GM21390 (cell line): ENCODE measurements at regions not wholly inside any gene's neighbourhood (a gene's known extent, or its start where the extent isn't known, plus 50 kb on each side); places are given as distances from the start of the nearest gene placed in this dataset.
"Not testable (repeated sequence)": the region's sequence is repeated elsewhere in the genome, so short reads cannot be mapped to it uniquely, and the experiment has no call there.

Experiments used
- ATAC-seq: cut with Tn5 transposase; IDR thresholded peaks from one replicate; pipeline ENCODE4 v1.9.1; 2021; ENCODE audit not compliant: unreplicated experiment

GRCh38 chr3:178967177-178967532, 104.5 kb downstream of the ZMAT3 start:
- ATAC-seq: peak; percentile 25

DNA sequence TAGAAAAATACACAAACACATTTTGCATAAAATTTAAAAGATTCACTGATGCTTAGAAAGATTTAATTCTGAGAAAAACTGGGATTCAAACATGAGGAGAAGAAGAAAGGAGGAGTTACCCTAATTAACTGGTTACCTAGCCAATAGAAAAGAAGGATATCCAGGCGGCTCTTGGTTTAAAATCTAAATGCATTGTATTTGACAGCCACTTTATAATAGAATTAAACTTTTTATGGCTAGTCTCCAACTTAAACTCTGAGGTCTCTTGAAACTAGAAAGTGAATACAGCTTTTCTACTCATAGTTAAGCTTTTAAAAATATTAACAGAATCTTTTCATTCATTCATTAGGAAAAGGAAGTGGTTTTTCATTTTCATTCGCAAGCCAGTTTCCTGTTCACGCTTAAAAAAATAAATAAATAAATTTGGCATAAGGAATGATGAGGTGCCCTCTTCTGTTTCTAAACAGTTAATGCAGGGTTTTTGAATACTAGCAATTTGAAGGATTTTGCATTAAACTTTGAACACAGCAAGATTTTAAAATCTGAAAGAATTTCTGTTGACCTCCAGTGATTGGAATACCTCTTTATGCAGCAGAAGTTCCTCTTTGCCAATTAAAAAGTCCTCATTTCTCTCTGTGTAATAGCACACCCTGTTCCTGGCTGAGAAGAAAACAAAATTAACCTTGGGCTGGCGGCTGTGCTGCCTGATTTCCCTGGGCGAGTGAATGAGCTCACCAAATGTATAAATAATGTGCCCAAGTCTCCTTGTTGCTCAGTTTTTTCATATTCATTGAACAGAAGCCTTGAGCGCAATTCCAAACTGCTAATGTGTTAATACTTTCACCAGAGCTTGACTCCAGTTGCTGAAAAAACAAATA, 105.1 kb downstream of the ZMAT3 start:
- ATAC-seq: peak; percentile 39

- ATAC-seq: no peak
Observed at GRCh38 chr3:178964551-178964950, 107.1 kb downstream of the ZMAT3 start.

GRCh38 chr3:178960918-178961317, 110.7 kb downstream of the ZMAT3 start:
- ATAC-seq: no peak

DNA sequence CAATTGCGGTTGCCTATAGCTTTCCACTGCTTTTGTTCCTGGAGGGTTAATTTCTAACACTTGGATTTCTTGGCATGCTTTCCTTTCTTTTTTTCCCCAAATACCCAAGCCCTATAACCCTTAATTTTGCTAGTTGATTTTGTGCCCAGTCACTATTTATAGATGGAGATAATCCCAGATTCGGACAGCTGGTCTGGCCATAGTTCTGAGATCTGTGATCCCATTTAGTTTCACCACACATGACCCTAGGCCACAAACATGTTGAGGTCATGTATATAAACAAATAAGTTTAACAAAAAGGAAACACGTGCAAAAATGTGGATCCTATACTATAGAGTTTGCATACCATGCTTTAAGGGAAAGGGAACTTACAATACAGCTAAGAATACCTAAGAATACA, 111.4 kb downstream of the ZMAT3 start:
- no peak for ATAC-seq

GRCh38 chr3:178950676-178951075, 120.9 kb downstream of the ZMAT3 start:
- no peak for ATAC-seq

DNA sequence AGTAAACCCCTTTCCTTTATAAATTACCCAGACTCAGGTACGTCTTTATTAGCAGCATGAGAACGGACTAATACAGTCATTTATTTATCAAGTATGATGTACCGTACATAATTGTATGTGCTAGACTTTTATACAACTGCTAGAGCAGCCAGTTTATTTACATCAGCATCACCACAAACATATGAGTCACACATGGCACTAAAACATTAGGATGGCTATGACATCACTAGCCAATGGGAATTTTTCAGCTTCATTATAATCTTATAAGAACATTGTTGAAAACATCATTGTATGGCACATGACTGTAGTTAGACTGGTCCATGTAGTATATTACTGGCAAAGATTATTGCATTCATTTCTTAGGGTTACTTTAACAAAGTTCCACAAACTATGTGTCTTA, 121.7 kb downstream of the ZMAT3 start:
- no peak for ATAC-seq

DNA sequence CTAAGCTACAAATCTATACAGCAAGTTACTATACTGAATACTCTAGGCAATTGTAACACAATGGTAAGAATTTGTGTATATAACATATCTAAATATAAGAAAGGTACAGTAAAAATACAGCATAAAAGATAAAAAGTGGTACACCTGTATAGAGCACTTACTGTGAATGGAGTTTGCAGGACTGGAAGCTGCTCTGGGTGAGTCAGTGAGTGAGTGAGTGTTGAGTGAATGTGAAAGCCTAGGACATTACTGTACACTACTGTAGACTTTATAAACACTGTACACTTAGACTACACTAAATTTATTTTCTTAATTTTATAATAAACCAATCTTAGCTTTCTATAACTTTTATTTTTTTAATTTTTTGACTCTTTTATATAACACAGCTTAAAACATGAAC, 123.1 kb downstream of the ZMAT3 start:
- no peak for ATAC-seq

GRCh38 chr3:178947738-178948137, 123.9 kb downstream of the ZMAT3 start:
- no peak for ATAC-seq

GRCh38 chr3:178942261-178942660, 129.3 kb downstream of the ZMAT3 start:
- ATAC-seq: not testable (repeated sequence)

- ATAC-seq: no peak
Observed at GRCh38 chr3:178930116-178930515, 141.5 kb downstream of the ZMAT3 start.

DNA sequence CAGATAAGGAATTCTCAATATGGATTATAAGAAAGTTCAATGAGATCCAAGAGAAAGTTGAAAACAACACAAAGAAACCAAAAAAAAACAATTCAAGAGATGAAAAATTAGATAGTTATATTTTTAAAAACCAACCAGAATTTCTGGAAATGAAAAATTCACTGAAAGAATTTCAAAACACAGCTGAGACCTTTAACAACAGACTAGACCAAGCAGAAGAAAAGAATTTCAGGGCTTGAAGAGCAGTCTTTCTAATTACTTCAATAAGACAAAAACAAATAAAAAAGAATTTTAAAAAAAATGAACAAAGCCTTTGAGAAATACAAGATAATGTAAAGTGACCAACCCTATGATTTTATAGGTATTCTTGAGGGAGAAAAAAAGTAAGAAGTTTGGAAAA, 155.4 kb downstream of the ZMAT3 start:
- no peak for ATAC-seq

GRCh38 chr3:178915365-178915764, 156.2 kb downstream of the ZMAT3 start:
- peak; percentile 80 for ATAC-seq

DNA sequence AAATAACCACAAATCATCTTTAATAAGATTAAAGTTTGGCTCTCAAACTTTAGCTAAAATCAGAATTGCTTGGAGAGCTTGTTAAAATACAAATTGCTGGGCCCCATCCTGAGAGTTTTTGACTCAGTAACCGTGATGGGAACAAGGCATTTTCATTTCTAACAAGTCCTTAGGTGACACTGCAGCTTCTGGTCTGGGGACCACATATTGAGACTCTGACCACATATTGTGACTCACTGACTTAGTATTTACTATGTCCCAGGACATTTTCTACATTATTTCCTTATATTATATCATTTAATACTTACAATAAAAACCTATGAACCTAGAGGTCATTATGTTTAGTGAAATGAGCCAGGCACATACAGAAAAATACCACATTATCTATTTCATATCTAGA, 164.5 kb downstream of the ZMAT3 start:
- no peak for ATAC-seq

GRCh38 chr3:178901204-178901603, 170.4 kb downstream of the ZMAT3 start:
- no peak for ATAC-seq

- ATAC-seq: no peak
Observed at GRCh38 chr3:178900029-178900646, 171.5 kb downstream of the ZMAT3 start.

- no peak for ATAC-seq
Observed at GRCh38 chr3:178895178-178895789, 176.3 kb downstream of the ZMAT3 start.
